Tibial nerve (tissue), 3 donors: ENCODE measurements at regions not wholly inside any gene's neighbourhood (a gene's known extent, or its start where the extent isn't known, plus 50 kb on each side); places are given as distances from the start of the nearest gene placed in this dataset.

ENCODE experiments used
- POLR2A ChIP-seq, 2 donors: fragments of 450-650 bp; IDR thresholded peaks; one replicate each; pipeline ENCODE4 v1.6.1; 2017; ENCODE audit warnings: antibody characterized with exemption in 2 of 2, mild to moderate bottlenecking in 2 of 2, moderate library complexity in 2 of 2
- TF ChIP-seq, protein P1 (sequence below), 5 experiments: fragments of 200-600 bp in 3 of 5; fragments of 450-650 bp in 2 of 5; sonication (generic) in 3 of 5; IDR thresholded peaks; one replicate each; pipeline ENCODE4 v1.5.1; 2016 to 2019; ENCODE audit warnings: antibody characterized with exemption in 5 of 5, mild to moderate bottlenecking in 3 of 5, moderate library complexity in 2 of 5

DNA sequence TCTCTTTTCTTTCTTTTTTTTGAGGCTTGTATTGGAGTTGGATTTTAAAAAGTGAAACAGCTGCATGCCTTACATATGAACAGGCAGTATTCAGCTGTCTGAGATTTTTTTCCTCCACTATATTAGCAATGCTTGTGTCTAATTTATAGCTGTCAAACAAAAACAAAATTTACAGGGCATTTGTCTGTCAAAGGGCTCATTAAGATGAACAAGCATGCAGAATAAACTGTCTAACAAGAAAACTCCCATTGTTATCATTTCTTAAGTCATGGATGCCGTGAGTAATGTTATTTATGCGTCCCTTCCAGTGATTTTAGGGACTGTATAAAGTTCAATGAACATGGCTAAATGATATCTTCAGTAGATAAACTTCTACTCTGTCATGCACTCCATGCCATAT is 674.7 kb downstream of the PLCL1 start:
- TF ChIP-seq, protein P1, sequence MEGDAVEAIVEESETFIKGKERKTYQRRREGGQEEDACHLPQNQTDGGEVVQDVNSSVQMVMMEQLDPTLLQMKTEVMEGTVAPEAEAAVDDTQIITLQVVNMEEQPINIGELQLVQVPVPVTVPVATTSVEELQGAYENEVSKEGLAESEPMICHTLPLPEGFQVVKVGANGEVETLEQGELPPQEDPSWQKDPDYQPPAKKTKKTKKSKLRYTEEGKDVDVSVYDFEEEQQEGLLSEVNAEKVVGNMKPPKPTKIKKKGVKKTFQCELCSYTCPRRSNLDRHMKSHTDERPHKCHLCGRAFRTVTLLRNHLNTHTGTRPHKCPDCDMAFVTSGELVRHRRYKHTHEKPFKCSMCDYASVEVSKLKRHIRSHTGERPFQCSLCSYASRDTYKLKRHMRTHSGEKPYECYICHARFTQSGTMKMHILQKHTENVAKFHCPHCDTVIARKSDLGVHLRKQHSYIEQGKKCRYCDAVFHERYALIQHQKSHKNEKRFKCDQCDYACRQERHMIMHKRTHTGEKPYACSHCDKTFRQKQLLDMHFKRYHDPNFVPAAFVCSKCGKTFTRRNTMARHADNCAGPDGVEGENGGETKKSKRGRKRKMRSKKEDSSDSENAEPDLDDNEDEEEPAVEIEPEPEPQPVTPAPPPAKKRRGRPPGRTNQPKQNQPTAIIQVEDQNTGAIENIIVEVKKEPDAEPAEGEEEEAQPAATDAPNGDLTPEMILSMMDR (IDR thresholded peaks at IDR 0.05): no peak
- TF ChIP-seq POLR2A (IDR thresholded peaks at IDR 0.05): no peak
